HUES6 (cell line): ENCODE measurements at regions not wholly inside any gene's neighbourhood (a gene's known extent, or its start where the extent isn't known, plus 50 kb on each side); places are given as distances from the start of the nearest gene placed in this dataset.

Experiments
- H3K27ac ChIP-seq: 2 replicates; pipeline ENCODE4 v1.7.0; 2013; ENCODE audit warnings: low read depth, mild to moderate bottlenecking, low read length, inconsistent platforms
- H3K27me3 ChIP-seq: 2 replicates; pipeline ENCODE4 v1.6.1; 2013; ENCODE audit warnings: low read length; ENCODE audit not compliant: control insufficient read depth, insufficient read depth
- H3K36me3 ChIP-seq: 2 replicates; pipeline ENCODE4 v1.6.1; 2013; ENCODE audit warnings: low read length; ENCODE audit not compliant: control insufficient read depth, insufficient read depth
- H3K4me1 ChIP-seq: 2 replicates; pipeline ENCODE4 v1.6.1; 2013; ENCODE audit warnings: low read length; ENCODE audit not compliant: control insufficient read depth, insufficient read depth
- H3K4me3 ChIP-seq: 2 replicates; pipeline ENCODE4 v1.5.1; 2013; ENCODE audit warnings: low read depth, low read length
- H3K9ac ChIP-seq: one replicate; pipeline ENCODE4 v1.6.1; 2013; ENCODE audit warnings: mild to moderate bottlenecking, low read length
- H3K9me3 ChIP-seq: 2 replicates; pipeline ENCODE4 v1.6.1; 2013; ENCODE audit warnings: low read depth, low read length; ENCODE audit not compliant: control insufficient read depth, insufficient read depth

GRCh38 chr22:23373601-23374000, 193.3 kb downstream of the BCR start:
- Histone ChIP-seq H3K9ac (no peak overlapping the region), H3K36me3 (no peaks in the 10 kb centered on the region), H3K27me3 (peaks cover 83% of the 10 kb centered on the region), H3K27ac (no peak overlapping the region), H3K4me3 (no peak overlapping the region), H3K4me1 (no peaks in the 10 kb centered on the region), H3K9me3 (no peaks in the 10 kb centered on the region)

GRCh38 chr22:23370251-23370650, 189.9 kb downstream of the BCR start:
- Histone ChIP-seq H3K9me3 (0 out of 2 replicates have a peak, but pooled peaks cover 3% of the 10 kb centered on the region), H3K4me1 (peaks cover 11% of the 10 kb centered on the region), H3K27ac (no peak overlapping the region), H3K9ac (no peak overlapping the region), H3K4me3 (no peak overlapping the region), H3K27me3 (peaks cover 92% of the 10 kb centered on the region), H3K36me3 (no peaks in the 10 kb centered on the region)

DNA sequence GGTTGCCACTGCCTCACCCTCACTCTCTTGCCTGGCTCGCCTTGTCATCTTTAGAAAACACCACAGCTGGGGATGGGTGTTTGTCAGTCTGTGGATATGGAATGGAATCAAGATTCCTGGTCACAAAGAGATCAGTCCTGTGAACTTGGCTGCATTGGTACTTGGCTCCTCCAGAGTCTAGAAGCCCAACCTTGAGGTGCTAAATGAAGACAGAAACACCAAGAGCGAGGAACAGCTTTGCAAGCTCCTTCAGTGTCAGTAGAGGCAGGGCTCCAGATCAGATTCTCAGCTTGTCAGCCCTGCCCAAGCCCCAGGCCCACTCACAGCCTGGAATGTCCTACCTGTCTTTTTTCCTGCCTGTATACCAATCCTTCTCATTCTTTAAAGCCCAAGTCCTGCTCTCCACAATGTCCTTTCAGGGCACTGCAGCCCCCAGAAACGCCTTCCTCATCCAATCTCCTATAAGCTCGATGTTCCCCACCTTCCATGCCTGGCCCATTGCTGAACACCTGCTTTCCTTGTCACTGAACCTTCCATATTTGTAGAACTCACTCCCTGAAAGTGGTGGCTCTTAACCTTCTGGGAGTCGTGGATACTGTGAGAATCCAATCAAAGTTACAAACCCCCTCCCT, 188.9 kb downstream of the BCR start:
- Histone ChIP-seq H3K36me3 (no peaks in the 10 kb centered on the region), H3K27me3 (peaks cover 92% of the 10 kb centered on the region), H3K27ac (no peak overlapping the region), H3K9ac (no peak overlapping the region), H3K9me3 (0 out of 2 replicates have a peak, but pooled peaks cover 3% of the 10 kb centered on the region), H3K4me3 (no peak overlapping the region), H3K4me1 (peaks cover 11% of the 10 kb centered on the region)
